Adipocyte (in vitro differentiated cells): ENCODE measurements at regions not wholly inside any gene's neighbourhood (a gene's known extent, or its start where the extent isn't known, plus 50 kb on each side); places are given as distances from the start of the nearest gene placed in this dataset.

Experiments used
- DNase-seq: peaks from one replicate; pipeline ENCODE4 v3.0.0-alpha.2; 2015; ENCODE audit warnings: low read depth
- H3K27me3 ChIP-seq: replicated peaks from 2 replicates; pipeline ENCODE4 v1.7.0; 2013; ENCODE audit warnings: mild to moderate bottlenecking, low read length, moderate library complexity; ENCODE audit not compliant: control insufficient read depth, insufficient read depth
- H3K36me3 ChIP-seq: 2 replicates; pipeline ENCODE4 v1.7.0; 2013; ENCODE audit warnings: low read length, mild to moderate bottlenecking, moderate library complexity; ENCODE audit not compliant: control insufficient read depth, insufficient read depth, severe bottlenecking
- H3K4me1 ChIP-seq: 2 replicates; pipeline ENCODE4 v1.7.0; 2013; ENCODE audit warnings: mild to moderate bottlenecking, low read length, moderate library complexity; ENCODE audit not compliant: control insufficient read depth, insufficient read depth
- H3K4me3 ChIP-seq: 2 replicates; pipeline ENCODE4 v1.7.0; 2013; ENCODE audit warnings: mild to moderate bottlenecking, low read length, moderate library complexity
- H3K9ac ChIP-seq: 2 replicates; pipeline ENCODE4 v1.7.0; 2013; ENCODE audit warnings: mild to moderate bottlenecking, low read length, moderate library complexity
- H3K9me3 ChIP-seq: 2 replicates; pipeline ENCODE4 v1.7.0; 2013; ENCODE audit warnings: mild to moderate bottlenecking, low read length, moderate library complexity; ENCODE audit not compliant: control insufficient read depth

- DNase-seq, result no peak
- no peaks in the 10 kb centered on the region for H3K4me1 ChIP-seq
- no peaks in the 10 kb centered on the region for H3K27me3 ChIP-seq
- H3K9ac ChIP-seq, result no peak overlapping the region
- peaks cover 14% of the 10 kb centered on the region for H3K9me3 ChIP-seq
- no peaks in the 10 kb centered on the region for H3K36me3 ChIP-seq
- no peak overlapping the region for H3K4me3 ChIP-seq
Measured at GRCh38 chr10:2366264-2366931, 629.1 kb upstream of the ADARB2 start.

- H3K4me3 ChIP-seq, result no peak overlapping the region
- H3K4me1 ChIP-seq, result no peaks in the 10 kb centered on the region
- DNase-seq, result no peak
- no peaks in the 10 kb centered on the region for H3K27me3 ChIP-seq
- H3K9me3 ChIP-seq, result no peaks in the 10 kb centered on the region
- H3K9ac ChIP-seq, result no peak overlapping the region
- no peaks in the 10 kb centered on the region for H3K36me3 ChIP-seq
Measured at GRCh38 chr10:2362331-2362730, 625.0 kb upstream of the ADARB2 start.

GRCh38 chr10:2358586-2358985 is 621.3 kb upstream of the ADARB2 start:
- DNase-seq, result no peak
- Histone ChIP-seq H3K4me1 (no peaks in the 10 kb centered on the region), H3K36me3 (no peaks in the 10 kb centered on the region), H3K27me3 (no peaks in the 10 kb centered on the region), H3K9me3 (no peaks in the 10 kb centered on the region), H3K9ac (no peak overlapping the region), H3K4me3 (no peak overlapping the region)

- Histone ChIP-seq H3K4me1 (no peaks in the 10 kb centered on the region), H3K9ac (no peak overlapping the region), H3K4me3 (no peak overlapping the region), H3K36me3 (no peaks in the 10 kb centered on the region), H3K9me3 (no peaks in the 10 kb centered on the region), H3K27me3 (no peaks in the 10 kb centered on the region)
- no peak for DNase-seq
Measured at GRCh38 chr10:2356670-2357069, 619.3 kb upstream of the ADARB2 start.

GRCh38 chr10:2351566-2351965 is 614.2 kb upstream of the ADARB2 start:
- H3K27me3 ChIP-seq, result no peaks in the 10 kb centered on the region
- no peaks in the 10 kb centered on the region for H3K36me3 ChIP-seq

GRCh38 chr10:2342206-2342605 is 604.9 kb upstream of the ADARB2 start:
- no peaks in the 10 kb centered on the region for H3K36me3 ChIP-seq
- no peaks in the 10 kb centered on the region for H3K4me1 ChIP-seq
- no peaks in the 10 kb centered on the region for H3K9me3 ChIP-seq
- H3K27me3 ChIP-seq, result no peaks in the 10 kb centered on the region
- no peak overlapping the region for H3K4me3 ChIP-seq
- no peak overlapping the region for H3K9ac ChIP-seq
- DNase-seq, result no peak

More at GRCh38 chr10:2351566-2351965, 614.2 kb upstream of the ADARB2 start:
- H3K4me1 ChIP-seq, result no peaks in the 10 kb centered on the region
- DNase-seq, result no peak
- H3K4me3 ChIP-seq, result no peak overlapping the region
- H3K9me3 ChIP-seq, result no peaks in the 10 kb centered on the region
- H3K9ac ChIP-seq, result no peak overlapping the region

- H3K4me3 ChIP-seq, result no peak overlapping the region
- H3K9ac ChIP-seq, result no peak overlapping the region
- H3K27me3 ChIP-seq, result no peaks in the 10 kb centered on the region
- no peaks in the 10 kb centered on the region for H3K36me3 ChIP-seq
- no peaks in the 10 kb centered on the region for H3K4me1 ChIP-seq
- H3K9me3 ChIP-seq, result no peaks in the 10 kb centered on the region
- DNase-seq, result no peak
Measured at GRCh38 chr10:2340831-2341647, 603.7 kb upstream of the ADARB2 start.

GRCh38 chr10:2335626-2336025 is 598.3 kb upstream of the ADARB2 start:
- DNase-seq, result no peak
- no peak overlapping the region for H3K9ac ChIP-seq
- H3K27me3 ChIP-seq, result no peaks in the 10 kb centered on the region
- no peaks in the 10 kb centered on the region for H3K4me1 ChIP-seq
- no peak overlapping the region for H3K4me3 ChIP-seq
- H3K9me3 ChIP-seq, result no peaks in the 10 kb centered on the region
- no peaks in the 10 kb centered on the region for H3K36me3 ChIP-seq

GRCh38 chr10:2334575-2334974 is 597.2 kb upstream of the ADARB2 start:
- H3K9ac ChIP-seq, result no peak overlapping the region
- no peak for DNase-seq
- H3K4me3 ChIP-seq, result no peak overlapping the region
- no peaks in the 10 kb centered on the region for H3K9me3 ChIP-seq
- no peaks in the 10 kb centered on the region for H3K4me1 ChIP-seq
- H3K36me3 ChIP-seq, result no peaks in the 10 kb centered on the region
- no peaks in the 10 kb centered on the region for H3K27me3 ChIP-seq

GRCh38 chr10:2329082-2329481 is 591.8 kb upstream of the ADARB2 start:
- H3K4me1 ChIP-seq, result no peaks in the 10 kb centered on the region
- DNase-seq, result no peak
- H3K36me3 ChIP-seq, result no peaks in the 10 kb centered on the region
- H3K4me3 ChIP-seq, result no peak overlapping the region
- H3K27me3 ChIP-seq, result no peaks in the 10 kb centered on the region
- no peaks in the 10 kb centered on the region for H3K9me3 ChIP-seq
- H3K9ac ChIP-seq, result no peak overlapping the region

- no peak overlapping the region for H3K4me3 ChIP-seq
- no peaks in the 10 kb centered on the region for H3K27me3 ChIP-seq
- DNase-seq, result no peak
- no peak overlapping the region for H3K9ac ChIP-seq
- no peaks in the 10 kb centered on the region for H3K9me3 ChIP-seq
- H3K36me3 ChIP-seq, result no peaks in the 10 kb centered on the region
- no peaks in the 10 kb centered on the region for H3K4me1 ChIP-seq
Measured at GRCh38 chr10:2326411-2326810, 589.1 kb upstream of the ADARB2 start.
